ENCODE measurements at regions not wholly inside any gene's neighbourhood (a gene's known extent, or its start where the extent isn't known, plus 50 kb on each side); places are given as distances from the start of the nearest gene placed in this dataset.

DNA sequence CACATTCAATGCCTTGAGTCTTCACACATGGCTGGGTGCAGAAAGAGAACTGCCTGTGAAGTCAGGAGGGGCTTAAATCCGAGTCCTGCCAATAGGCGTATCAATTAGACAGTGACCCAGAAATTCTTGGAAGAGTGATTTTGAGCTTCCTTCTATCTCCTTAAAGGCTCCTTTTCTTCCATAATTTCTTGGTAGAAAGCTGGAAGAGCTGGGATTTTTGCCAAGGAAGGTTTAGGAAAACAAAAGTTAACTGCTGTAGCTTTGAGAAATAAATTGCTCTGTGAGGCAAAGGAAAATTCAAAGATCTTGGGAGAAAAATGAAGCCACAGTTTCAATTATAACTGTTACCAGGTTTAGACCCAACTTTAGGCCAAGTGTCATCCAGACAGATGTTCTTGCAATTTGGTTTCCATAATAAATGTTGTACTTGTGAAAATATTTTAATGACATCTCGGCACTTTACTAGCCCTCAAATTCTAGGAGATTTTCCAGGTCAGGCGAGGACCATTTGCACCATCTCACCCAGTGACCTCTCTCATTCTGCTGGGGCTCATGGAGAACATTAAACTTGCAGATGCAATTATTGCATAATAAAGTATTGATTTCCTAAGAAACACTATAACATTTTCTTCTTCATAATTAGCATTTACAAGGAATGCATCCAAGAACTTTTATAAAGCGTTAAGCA, 329.7 kb upstream of the MEIS1 start:
- Histone ChIP-seq H3K4me2 (ENCODE audit: insufficient read depth, low read length) (no peak overlapping the region), H3K79me2 (ENCODE audit: insufficient read depth, low read length) (no peaks in the 10 kb centered on the region), H3K27me3 (ENCODE audit: insufficient read depth, low read length, poor library complexity) (no peaks in the 10 kb centered on the region), H3K36me3 (ENCODE audit: insufficient read depth, low read length) (no peaks in the 10 kb centered on the region), H3K4me3 (ENCODE audit: low read depth in 1 of 2, low read length in 2 of 2) (no peak overlapping the region), H3K4me1 (ENCODE audit: insufficient read depth, low read length) (no peaks in the 10 kb centered on the region), H3K9me3 (ENCODE audit: insufficient read depth, low read length, severe bottlenecking) (no peaks in the 10 kb centered on the region), H3K9ac (ENCODE audit: low read depth, low read length) (no peak overlapping the region), H2AFZ (ENCODE audit: low read depth, low read length) (no peak overlapping the region; the same call in 1 of the 2 replicates), H3K27ac (ENCODE audit: low read length) (no peak overlapping the region), H4K20me1 (ENCODE audit: insufficient read depth, low read length) (no peaks in the 10 kb centered on the region)
- DNase-seq (no peak), ATAC-seq (ENCODE audit: insufficient read depth, low read depth) (no peak)
- TF ChIP-seq, protein P1, sequence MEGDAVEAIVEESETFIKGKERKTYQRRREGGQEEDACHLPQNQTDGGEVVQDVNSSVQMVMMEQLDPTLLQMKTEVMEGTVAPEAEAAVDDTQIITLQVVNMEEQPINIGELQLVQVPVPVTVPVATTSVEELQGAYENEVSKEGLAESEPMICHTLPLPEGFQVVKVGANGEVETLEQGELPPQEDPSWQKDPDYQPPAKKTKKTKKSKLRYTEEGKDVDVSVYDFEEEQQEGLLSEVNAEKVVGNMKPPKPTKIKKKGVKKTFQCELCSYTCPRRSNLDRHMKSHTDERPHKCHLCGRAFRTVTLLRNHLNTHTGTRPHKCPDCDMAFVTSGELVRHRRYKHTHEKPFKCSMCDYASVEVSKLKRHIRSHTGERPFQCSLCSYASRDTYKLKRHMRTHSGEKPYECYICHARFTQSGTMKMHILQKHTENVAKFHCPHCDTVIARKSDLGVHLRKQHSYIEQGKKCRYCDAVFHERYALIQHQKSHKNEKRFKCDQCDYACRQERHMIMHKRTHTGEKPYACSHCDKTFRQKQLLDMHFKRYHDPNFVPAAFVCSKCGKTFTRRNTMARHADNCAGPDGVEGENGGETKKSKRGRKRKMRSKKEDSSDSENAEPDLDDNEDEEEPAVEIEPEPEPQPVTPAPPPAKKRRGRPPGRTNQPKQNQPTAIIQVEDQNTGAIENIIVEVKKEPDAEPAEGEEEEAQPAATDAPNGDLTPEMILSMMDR (IDR thresholded peaks at IDR 0.05; ENCODE audit: borderline replicate concordance, extremely low read depth, low read length, poor library complexity, severe bottlenecking), result no peak
- no peak for TF ChIP-seq EZH2 (IDR thresholded peaks at IDR 0.05; ENCODE audit: borderline replicate concordance, low read depth, low read length, severe bottlenecking)

DNA sequence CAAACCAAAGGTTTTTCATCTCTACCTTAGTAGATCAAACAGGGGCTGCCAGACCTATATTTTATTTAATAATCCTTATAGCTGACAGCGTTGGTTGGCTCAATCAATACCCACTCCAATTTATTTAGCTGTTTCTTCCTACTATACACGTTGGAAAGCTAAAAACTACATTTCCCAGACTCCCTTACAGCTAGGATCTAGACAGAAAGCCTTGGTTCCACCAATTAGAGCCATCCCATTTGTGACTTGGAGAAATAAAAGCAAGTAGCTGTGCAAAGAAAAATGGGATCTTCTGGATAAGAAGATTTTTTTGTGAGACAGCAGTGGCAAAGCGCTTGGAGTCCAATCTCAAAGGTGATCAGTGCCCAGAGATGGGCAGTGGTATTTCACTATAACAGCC, 331.3 kb upstream of the MEIS1 start:
- no peak for TF ChIP-seq EZH2 (IDR thresholded peaks at IDR 0.05; ENCODE audit: borderline replicate concordance, low read depth, low read length, severe bottlenecking)
- TF ChIP-seq, protein P1 (IDR thresholded peaks at IDR 0.05; ENCODE audit: borderline replicate concordance, extremely low read depth, low read length, poor library complexity, severe bottlenecking), result no peak
- ATAC-seq (ENCODE audit: insufficient read depth, low read depth), result no peak
- no peaks in the 10 kb centered on the region for H3K79me2 ChIP-seq (ENCODE audit: insufficient read depth, low read length)

DNA sequence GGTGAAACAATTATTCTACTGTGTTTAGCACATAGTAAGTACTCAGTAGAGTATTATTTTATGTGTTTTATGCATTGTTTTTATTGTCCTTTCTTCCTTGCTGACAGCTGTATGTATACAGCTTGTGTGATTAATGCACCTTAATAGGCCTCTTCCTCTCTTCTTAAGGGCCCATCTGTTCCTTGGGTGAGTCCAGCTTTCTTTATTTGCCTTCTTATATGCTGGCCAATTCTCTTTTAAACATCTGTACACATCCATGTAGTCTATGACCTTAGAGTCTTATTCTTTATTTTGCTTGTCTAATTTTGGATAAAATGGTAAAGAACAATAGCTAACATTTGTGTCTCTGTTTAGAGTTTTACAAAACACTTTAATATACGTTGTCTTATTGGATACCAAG, 333.7 kb upstream of the MEIS1 start:
- Histone ChIP-seq H3K27ac (ENCODE audit: low read length) (no peak overlapping the region), H3K79me2 (ENCODE audit: insufficient read depth, low read length) (no peaks in the 10 kb centered on the region), H4K20me1 (ENCODE audit: insufficient read depth, low read length) (no peaks in the 10 kb centered on the region), H3K27me3 (ENCODE audit: insufficient read depth, low read length, poor library complexity) (peaks cover 4% of the 10 kb centered on the region), H3K9ac (ENCODE audit: low read depth, low read length) (no peak overlapping the region), H3K9me3 (ENCODE audit: insufficient read depth, low read length, severe bottlenecking) (no peaks in the 10 kb centered on the region), H3K4me2 (ENCODE audit: insufficient read depth, low read length) (no peak overlapping the region), H2AFZ (ENCODE audit: low read depth, low read length) (no peak overlapping the region), H3K4me3 (ENCODE audit: low read depth in 1 of 2, low read length in 2 of 2) (no peak overlapping the region), H3K36me3 (ENCODE audit: insufficient read depth, low read length) (no peaks in the 10 kb centered on the region), H3K4me1 (ENCODE audit: insufficient read depth, low read length) (no peaks in the 10 kb centered on the region)
- no peak for ATAC-seq (ENCODE audit: insufficient read depth, low read depth)
- no peak for DNase-seq
- TF ChIP-seq, protein P1 (IDR thresholded peaks at IDR 0.05; ENCODE audit: borderline replicate concordance, extremely low read depth, low read length, poor library complexity, severe bottlenecking), result no peak
- TF ChIP-seq EZH2 (IDR thresholded peaks at IDR 0.05; ENCODE audit: borderline replicate concordance, low read depth, low read length, severe bottlenecking), result no peak

More for the DNA sequence above, 331.3 kb upstream of the MEIS1 start:
- H3K4me1 ChIP-seq (ENCODE audit: insufficient read depth, low read length), result no peaks in the 10 kb centered on the region
- DNase-seq, result no peak
- no peak overlapping the region for H3K4me3 ChIP-seq (ENCODE audit: low read depth in 1 of 2, low read length in 2 of 2)
- no peaks in the 10 kb centered on the region for H4K20me1 ChIP-seq (ENCODE audit: insufficient read depth, low read length)
- H3K9ac ChIP-seq (ENCODE audit: low read depth, low read length), result no peak overlapping the region
- no peak overlapping the region for H3K4me2 ChIP-seq (ENCODE audit: insufficient read depth, low read length)
- H3K9me3 ChIP-seq (ENCODE audit: insufficient read depth, low read length, severe bottlenecking), result no peaks in the 10 kb centered on the region
- H3K27me3 ChIP-seq (ENCODE audit: insufficient read depth, low read length, poor library complexity), result peaks cover 2% of the 10 kb centered on the region
- H2AFZ ChIP-seq (ENCODE audit: low read depth, low read length), result no peak overlapping the region
- no peaks in the 10 kb centered on the region for H3K36me3 ChIP-seq (ENCODE audit: insufficient read depth, low read length)
- no peak overlapping the region for H3K27ac ChIP-seq (ENCODE audit: low read length)
